ENCODE measurements at regions not wholly inside any gene's neighbourhood (a gene's known extent, or its start where the extent isn't known, plus 50 kb on each side); places are given as distances from the start of the nearest gene placed in this dataset.

GRCh38 chr13:34640993-34641330 lies 301.1 kb upstream of the NBEA start:
- no peak for DNase-seq
- H3K4me1 ChIP-seq = peaks cover 0 to 3% (median 0%) of the 10 kb centered on the region in 12 donors
- ATAC-seq = no peak
- H3K27ac ChIP-seq = no peak overlapping the region
- TF ChIP-seq CTCF (IDR thresholded peaks at IDR 0.05) (no peak), POLR2A (IDR thresholded peaks at IDR 0.05) (no peak)
- no peaks in the 10 kb centered on the region for H3K36me3 ChIP-seq
- WGBS, 4 donors = 63 to 84% (median 80%) methylated on average over 4 of the region's 4 CpGs
- intact Hi-C loops (cut with DNase I) = no loop called here
- H3K9me3 ChIP-seq = no peaks in the 10 kb centered on the region
- no peaks in the 10 kb centered on the region for H3K27me3 ChIP-seq
- no peak overlapping the region for H3K4me3 ChIP-seq

GRCh38 chr13:34647379-34648150 lies 294.5 kb upstream of the NBEA start:
- H3K27ac ChIP-seq = no peak overlapping the region
- H3K36me3 ChIP-seq = no peaks in the 10 kb centered on the region
- no peaks in the 10 kb centered on the region for H3K4me1 ChIP-seq
- no peaks in the 10 kb centered on the region for H3K9me3 ChIP-seq
- intact Hi-C loops (cut with DNase I) = no loop called here
- WGBS, 4 donors = 77 to 94% (median 88%) methylated on average over 1 of the region's 1 CpG
- H3K4me3 ChIP-seq = no peak overlapping the region
- TF ChIP-seq CTCF (IDR thresholded peaks at IDR 0.05) (no peak), POLR2A (IDR thresholded peaks at IDR 0.05) (no peak)
- no peak for DNase-seq
- no peak for ATAC-seq
- H3K27me3 ChIP-seq = no peaks in the 10 kb centered on the region

- H3K27me3 ChIP-seq = no peaks in the 10 kb centered on the region
- H3K4me1 ChIP-seq = peaks cover 0 to 22% (median 6%) of the 10 kb centered on the region in 12 donors
- no peaks in the 10 kb centered on the region for H3K36me3 ChIP-seq
- H3K4me3 ChIP-seq = no peak overlapping the region
- H3K9me3 ChIP-seq = no peaks in the 10 kb centered on the region
- intact Hi-C loops (cut with DNase I) = loop anchor here in 1 of 10 donors (10.0 kb wide), 1 partner anchor 291 kb away; the partner anchor contains the start of gene NBEA
- no peak for TF ChIP-seq CTCF (IDR thresholded peaks at IDR 0.05)
- TF ChIP-seq POLR2A (IDR thresholded peaks at IDR 0.05) = no peak
- peak overlapping the region in 1 of 12 donors; percentile 23 for H3K27ac ChIP-seq
- peak in 1 of 4 donors; percentile 24 for ATAC-seq
- 46 to 77% (median 55%) methylated on average over 1 of the region's 1 CpG for WGBS, 4 donors
- no peak for DNase-seq
These were observed 287.9 kb upstream of the NBEA start for GRCh38 chr13:34654203-34654602.

- no peaks in the 10 kb centered on the region for H3K9me3 ChIP-seq
- DNase-seq (no peak), ATAC-seq (peak; percentile 70 to 90 (median 84))
- 30 to 49% (median 42%) methylated on average over 6 of the region's 6 CpGs for WGBS, 4 donors
- TF ChIP-seq POLR2A (IDR thresholded peaks at IDR 0.05) = no peak
- TF ChIP-seq CTCF (IDR thresholded peaks at IDR 0.05) = no peak
- H3K4me3 ChIP-seq = no peak overlapping the region
- peak overlapping the region in 1 of 12 donors; percentile 23 for H3K27ac ChIP-seq
- intact Hi-C loops (cut with DNase I) = loop anchor here in 1 of 10 donors (10.0 kb wide), 1 partner anchor 290 kb away; the partner anchor contains the start of gene NBEA
- peaks cover 0 to 22% (median 6%) of the 10 kb centered on the region in 12 donors for H3K4me1 ChIP-seq
- no peaks in the 10 kb centered on the region for H3K27me3 ChIP-seq
- H3K36me3 ChIP-seq = no peaks in the 10 kb centered on the region
These were observed 287.4 kb upstream of the NBEA start for GRCh38 chr13:34654647-34655046.

Measured in heart left ventricle (tissue), 16 donors.